ENCODE measurements at regions not wholly inside any gene's neighbourhood (a gene's known extent, or its start where the extent isn't known, plus 50 kb on each side); places are given as distances from the start of the nearest gene placed in this dataset.

DNA sequence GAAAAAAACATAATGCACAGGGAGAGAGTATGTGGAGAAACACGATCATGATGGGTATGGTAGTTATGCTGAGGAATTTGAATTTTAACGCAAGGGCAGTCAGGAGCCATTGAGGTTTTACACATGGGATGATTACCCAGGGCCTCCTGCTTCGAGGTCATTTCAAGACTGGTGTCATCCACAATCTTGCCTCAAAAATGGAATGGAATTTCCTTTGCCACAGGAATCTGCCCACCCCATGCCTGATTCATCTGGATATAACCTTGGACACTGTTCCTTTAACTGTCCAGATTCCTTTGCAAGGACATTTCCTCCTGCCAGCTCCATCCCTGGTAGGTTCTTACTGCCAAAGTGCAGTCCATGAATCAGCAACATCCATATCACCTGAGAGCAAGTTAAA is 655.9 kb upstream of the TENM4 start:
- TF ChIP-seq, protein P1, sequence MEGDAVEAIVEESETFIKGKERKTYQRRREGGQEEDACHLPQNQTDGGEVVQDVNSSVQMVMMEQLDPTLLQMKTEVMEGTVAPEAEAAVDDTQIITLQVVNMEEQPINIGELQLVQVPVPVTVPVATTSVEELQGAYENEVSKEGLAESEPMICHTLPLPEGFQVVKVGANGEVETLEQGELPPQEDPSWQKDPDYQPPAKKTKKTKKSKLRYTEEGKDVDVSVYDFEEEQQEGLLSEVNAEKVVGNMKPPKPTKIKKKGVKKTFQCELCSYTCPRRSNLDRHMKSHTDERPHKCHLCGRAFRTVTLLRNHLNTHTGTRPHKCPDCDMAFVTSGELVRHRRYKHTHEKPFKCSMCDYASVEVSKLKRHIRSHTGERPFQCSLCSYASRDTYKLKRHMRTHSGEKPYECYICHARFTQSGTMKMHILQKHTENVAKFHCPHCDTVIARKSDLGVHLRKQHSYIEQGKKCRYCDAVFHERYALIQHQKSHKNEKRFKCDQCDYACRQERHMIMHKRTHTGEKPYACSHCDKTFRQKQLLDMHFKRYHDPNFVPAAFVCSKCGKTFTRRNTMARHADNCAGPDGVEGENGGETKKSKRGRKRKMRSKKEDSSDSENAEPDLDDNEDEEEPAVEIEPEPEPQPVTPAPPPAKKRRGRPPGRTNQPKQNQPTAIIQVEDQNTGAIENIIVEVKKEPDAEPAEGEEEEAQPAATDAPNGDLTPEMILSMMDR (IDR thresholded peaks at IDR 0.05), result no peak
- TF ChIP-seq POLR2A (IDR thresholded peaks at IDR 0.05), result no peak

All from Peyer's patch (tissue), 4 donors.